T-cell (primary cell): ENCODE measurements at regions not wholly inside any gene's neighbourhood (a gene's known extent, or its start where the extent isn't known, plus 50 kb on each side); places are given as distances from the start of the nearest gene placed in this dataset.

Experiments used
- ATAC-seq, 4 experiments: fragments of 200-7000 bp in 3 of 4; fragments of 150-1000 bp in 1 of 4; cut with Tn5 transposase; replicated peaks in 1 of 4; 1 replicate in 3 of 4; 2 replicates in 1 of 4; pipeline ENCODE4 v1.10.0; 2021; ENCODE audit warnings: moderate library complexity in 3 of 4, mild to moderate bottlenecking in 2 of 4, moderate number of reproducible peaks in 1 of 4
- CTCF ChIA-PET, 2 donors: fragments of 300-600 bp; sonication (Branson Sonifier 250); formaldehyde crosslinking; loops; one replicate each; lab custom pipeline; 2022; ENCODE audit warnings: antibody characterized with exemption in 2 of 2; lab: Charles Lee
- POLR2A ChIA-PET, 2 donors: fragments of 300-600 bp; sonication (Branson Sonifier 250); formaldehyde crosslinking; loops; one replicate each; lab custom pipeline; 2022; ENCODE audit warnings: antibody characterized with exemption in 2 of 2; lab: Charles Lee
- DNase-seq, 35 experiments: peaks; one replicate each; pipeline versions ENCODE4 v3.0.0 to v3.0.0-alpha.2; 2013 to 2023
- H3K27ac ChIP-seq: one replicate; pipeline ENCODE4 v1.5.1; 2013; ENCODE audit warnings: low read length
- H3K27me3 ChIP-seq, 2 experiments: replicated peaks in 1 of 2; 1 replicate in 1 of 2; 2 replicates in 1 of 2; pipeline versions ENCODE4 v1.6.1 to v1.7.0; 2013; ENCODE audit warnings: low read length in 1 of 2, mixed read lengths in 1 of 2; ENCODE audit not compliant: control insufficient read depth in 2 of 2, insufficient read depth in 2 of 2; ENCODE audit errors: extremely low read depth in 1 of 2
- H3K36me3 ChIP-seq, 2 donors: 1 replicate in 1 of 2; 2 replicates in 1 of 2; pipeline versions ENCODE4 v1.6.1 to v1.7.0; 2013; ENCODE audit warnings: low read length in 1 of 2; ENCODE audit not compliant: control insufficient read depth in 2 of 2, insufficient read depth in 1 of 2; ENCODE audit errors: extremely low read depth in 1 of 2
- H3K4me1 ChIP-seq, 2 experiments: 1 replicate in 1 of 2; 2 replicates in 1 of 2; pipeline versions ENCODE4 v1.6.1 to v1.7.0; 2013; ENCODE audit warnings: low read length in 2 of 2, mixed read lengths in 1 of 2; ENCODE audit not compliant: insufficient read depth in 2 of 2, control insufficient read depth in 1 of 2; ENCODE audit errors: extremely low read depth in 1 of 2
- H3K4me3 ChIP-seq, 2 donors: 1 replicate in 1 of 2; 2 replicates in 1 of 2; pipeline versions ENCODE4 v1.5.1 to v1.7.0; 2013; ENCODE audit warnings: mild to moderate bottlenecking in 2 of 2, low read length in 1 of 2, moderate library complexity in 1 of 2; ENCODE audit not compliant: control insufficient read depth in 1 of 2; ENCODE audit errors: extremely low read depth in 1 of 2
- H3K9me3 ChIP-seq: 2 replicates; pipeline ENCODE4 v1.7.0; 2013
- H3K27ac Mint-ChIP-seq, 2 donors: one replicate each; pipeline ENCODE4 v1.8.0; 2020 to 2021; ENCODE audit warnings: mild to moderate bottlenecking in 2 of 2, mixed read lengths in 2 of 2
- H3K27me3 Mint-ChIP-seq, 2 donors: one replicate each; pipeline ENCODE4 v1.8.0; 2021 to 2022; ENCODE audit warnings: mixed read lengths in 2 of 2
- H3K36me3 Mint-ChIP-seq: one replicate; pipeline ENCODE4 v1.8.0; 2021; ENCODE audit warnings: mixed read lengths
- H3K4me1 Mint-ChIP-seq, 3 donors: one replicate each; pipeline ENCODE4 v1.8.0; 2020 to 2022; ENCODE audit warnings: mixed read lengths in 3 of 3, mild to moderate bottlenecking in 1 of 3
- H3K4me3 Mint-ChIP-seq, 3 donors: one replicate each; pipeline ENCODE4 v1.8.0; 2020 to 2022; ENCODE audit warnings: mild to moderate bottlenecking in 3 of 3, mixed read lengths in 3 of 3, moderate library complexity in 3 of 3
- H3K9me3 Mint-ChIP-seq, 3 donors: one replicate each; pipeline ENCODE4 v1.8.0; 2020 to 2022; ENCODE audit warnings: mixed read lengths in 3 of 3
- WGBS: methylation state at CpG from one replicate; pipeline ENCODE4 v1.1.5; 2013; ENCODE audit warnings: missing lambda C conversion rate; ENCODE audit not compliant: insufficient coverage; 5-methylcytosine and 5-hydroxymethylcytosine counted together

DNA sequence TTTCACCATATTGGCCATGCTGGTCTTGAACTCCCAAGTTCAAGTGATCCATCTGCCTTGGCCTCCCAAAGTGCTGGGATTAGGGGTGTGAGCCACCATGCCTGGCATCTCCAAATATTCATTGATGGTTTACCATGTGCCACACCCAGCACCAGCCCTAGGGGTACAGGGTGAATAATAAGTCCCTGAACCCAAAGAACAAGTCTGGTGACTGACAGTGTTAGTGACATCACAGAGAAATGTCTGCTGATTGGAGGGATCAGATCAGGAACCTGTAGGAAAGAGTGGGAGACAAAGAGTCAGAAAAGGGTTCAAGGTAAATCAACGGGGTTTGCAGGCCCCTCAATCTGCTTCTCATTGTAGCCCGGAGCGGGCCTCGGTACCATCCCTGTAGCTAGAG, 118.4 kb upstream of the NABP1 start:
- Histone ChIP-seq H3K9me3 (no peaks in the 10 kb centered on the region), H3K27ac (no peak overlapping the region), H3K4me3 (no peak overlapping the region), H3K27me3 (peaks cover 0 to 5% of the 10 kb centered on the region in 2 experiments), H3K4me1 (no peaks in the 10 kb centered on the region), H3K36me3 (no peaks in the 10 kb centered on the region)
- Mint-ChIP-seq H3K9me3 (no peaks in the 10 kb centered on the region), H3K4me1 (peaks cover 2 to 5% (median 3%) of the 10 kb centered on the region in 3 donors), H3K4me3 (no peak overlapping the region), H3K27me3 (peaks cover 13 to 19% of the 10 kb centered on the region in 2 donors), H3K27ac (no peak overlapping the region), H3K36me3 (no peaks in the 10 kb centered on the region)
- ChIA-PET POLR2A (no interaction called here), CTCF (interaction anchor here (0.7 to 1.4 kb wide), 4 partner anchors 58 to 603 kb away, joined by 3 to 5 read pairs (median 4); no protein-coding TSS in a partner anchor)
- ATAC-seq: no peak
- DNase-seq: no peak
- 80% methylated on average over 1 of the region's 4 CpGs for WGBS

DNA sequence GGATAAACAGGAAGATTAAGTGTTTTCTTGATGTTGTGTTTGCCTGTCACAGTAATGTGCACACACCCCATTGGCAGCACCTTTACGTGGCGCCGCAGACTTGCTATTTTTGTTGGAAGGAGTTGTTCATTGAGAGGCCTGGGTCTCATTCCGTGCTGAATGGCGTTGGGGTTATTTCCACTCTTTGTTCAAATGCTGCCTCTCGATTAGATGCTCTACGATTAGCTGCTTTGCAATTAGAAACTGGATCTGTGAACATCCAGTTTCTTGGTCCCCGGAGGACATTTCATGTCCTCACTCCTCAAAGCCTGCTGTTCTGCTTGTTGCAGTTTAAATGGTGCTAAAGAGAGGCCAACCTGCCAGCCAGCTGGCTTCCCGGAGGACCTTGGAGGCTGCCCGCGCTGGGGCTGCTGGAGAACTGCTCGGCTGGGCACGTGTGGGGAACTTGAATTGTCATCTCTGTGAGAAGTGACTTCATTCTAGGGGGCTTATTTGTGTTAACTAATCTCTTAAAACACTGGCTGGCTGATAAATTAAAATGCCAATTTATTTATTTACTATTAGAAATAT, 117.4 kb upstream of the NABP1 start:
- Histone ChIP-seq H3K27ac (no peak overlapping the region), H3K4me1 (no peaks in the 10 kb centered on the region), H3K36me3 (no peaks in the 10 kb centered on the region), H3K9me3 (no peaks in the 10 kb centered on the region), H3K4me3 (no peak overlapping the region), H3K27me3 (peaks cover 0 to 3% of the 10 kb centered on the region in 2 experiments)
- ChIA-PET CTCF (interaction anchor here in 1 of 2 donors (1.4 kb wide), 1 partner anchor 602 kb away, joined by 4 read pairs; no protein-coding TSS in a partner anchor), POLR2A (interaction anchor here in 1 of 2 donors (0.6 kb wide), 1 partner anchor 12 kb away, joined by 3 read pairs; no protein-coding TSS in a partner anchor)
- Mint-ChIP-seq H3K36me3 (no peaks in the 10 kb centered on the region), H3K9me3 (no peaks in the 10 kb centered on the region), H3K27ac (no peak overlapping the region), H3K4me3 (no peak overlapping the region), H3K4me1 (peaks cover 0 to 3% (median 0%) of the 10 kb centered on the region in 3 donors), H3K27me3 (peaks cover 16 to 24% of the 10 kb centered on the region in 2 donors)
- WGBS: 93% methylated on average over 4 of the region's 13 CpGs
- ATAC-seq (no peak), DNase-seq (no peak)

DNA sequence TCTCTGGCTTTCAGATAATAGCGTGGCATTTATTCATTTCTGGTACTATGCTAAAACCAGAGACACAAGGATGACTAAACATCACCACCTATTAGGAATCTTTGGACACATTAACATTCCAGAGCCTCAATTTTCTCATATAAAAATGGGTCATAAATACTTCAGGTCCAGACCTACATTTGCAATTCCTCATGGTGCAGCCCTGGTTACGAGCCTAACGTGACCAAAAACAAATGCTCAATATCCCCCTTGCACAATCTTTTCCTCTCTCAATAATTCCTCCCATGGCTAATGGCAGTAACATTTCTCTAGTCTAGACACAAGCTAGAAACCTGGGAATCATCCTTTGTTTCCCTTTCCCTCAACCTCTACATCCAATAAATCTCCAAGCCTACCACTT, 112.8 kb upstream of the NABP1 start:
- Mint-ChIP-seq H3K4me1 (peaks cover 4 to 16% (median 5%) of the 10 kb centered on the region in 3 donors), H3K27ac (no peak overlapping the region), H3K36me3 (no peaks in the 10 kb centered on the region), H3K4me3 (no peak overlapping the region), H3K9me3 (no peaks in the 10 kb centered on the region), H3K27me3 (peaks cover 20 to 27% of the 10 kb centered on the region in 2 donors)
- Histone ChIP-seq H3K4me3 (no peak overlapping the region), H3K4me1 (peaks cover 0 to 8% of the 10 kb centered on the region in 2 experiments), H3K36me3 (no peaks in the 10 kb centered on the region), H3K9me3 (no peaks in the 10 kb centered on the region), H3K27ac (no peak overlapping the region), H3K27me3 (peaks cover 0 to 16% of the 10 kb centered on the region in 2 experiments)
- no peak for ATAC-seq
- ChIA-PET CTCF (interaction anchor here (0.6 to 2.9 kb wide), 8 partner anchors 10 to 598 kb away, joined by 4 to 34 read pairs (median 10); no protein-coding TSS in a partner anchor), POLR2A (no interaction called here)
- no peak for DNase-seq
- WGBS: 65% methylated on average over 3 of the region's 3 CpGs

DNA sequence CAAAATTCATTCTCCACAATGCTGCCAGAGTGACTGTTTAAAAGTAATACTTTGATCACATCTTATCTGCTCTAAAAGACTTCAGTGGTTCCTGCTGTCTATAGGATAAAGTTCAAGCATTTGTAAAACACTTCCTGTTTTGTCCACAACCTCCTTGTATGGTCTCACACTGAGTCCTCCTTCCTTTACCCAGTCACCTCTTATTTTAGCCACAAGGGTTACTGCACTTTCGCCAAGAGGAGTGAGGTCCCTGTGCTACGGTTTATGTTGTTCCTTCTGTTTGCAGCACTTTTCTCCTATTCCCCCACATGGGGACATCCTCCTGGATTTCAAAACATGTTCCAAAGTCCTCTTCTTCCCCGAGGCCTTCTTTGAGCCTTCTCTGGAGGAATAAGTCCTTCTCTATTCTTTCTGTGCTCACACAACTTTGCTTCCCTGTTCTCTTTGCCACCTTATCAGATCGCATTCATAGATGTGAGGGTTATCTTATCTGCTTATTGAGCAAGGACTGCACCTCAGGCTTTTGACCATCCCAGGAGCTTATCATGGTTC, 112.2 kb upstream of the NABP1 start:
- peak in 1 of 4 experiments; percentile 24 for ATAC-seq
- no peak overlapping the region for H3K4me3 Mint-ChIP-seq
- H3K27ac Mint-ChIP-seq: no peak overlapping the region
- ChIA-PET CTCF (interaction anchor here (0.6 to 2.9 kb wide), 28 partner anchors 13 to 1991 kb away, joined by 3 to 34 read pairs (median 6); no protein-coding TSS in a partner anchor), POLR2A (interaction anchor here in 1 of 2 donors (0.6 kb wide), 1 partner anchor 109 kb away, joined by 8 read pairs; no protein-coding TSS in a partner anchor)
- Histone ChIP-seq H3K27me3 (peaks cover 0 to 16% of the 10 kb centered on the region in 2 experiments), H3K4me1 (peaks cover 5 to 12% of the 10 kb centered on the region in 2 experiments), H3K9me3 (no peaks in the 10 kb centered on the region), H3K27ac (no peak overlapping the region), H3K4me3 (no peak overlapping the region), H3K36me3 (no peaks in the 10 kb centered on the region)
- DNase-seq: no peak
- peaks cover 10 to 22% (median 11%) of the 10 kb centered on the region in 3 donors for H3K4me1 Mint-ChIP-seq
- WGBS: 88% methylated on average over 2 of the region's 4 CpGs
- no peaks in the 10 kb centered on the region for H3K9me3 Mint-ChIP-seq
- no peaks in the 10 kb centered on the region for H3K36me3 Mint-ChIP-seq
- H3K27me3 Mint-ChIP-seq: peaks cover 20 to 25% of the 10 kb centered on the region in 2 donors

DNA sequence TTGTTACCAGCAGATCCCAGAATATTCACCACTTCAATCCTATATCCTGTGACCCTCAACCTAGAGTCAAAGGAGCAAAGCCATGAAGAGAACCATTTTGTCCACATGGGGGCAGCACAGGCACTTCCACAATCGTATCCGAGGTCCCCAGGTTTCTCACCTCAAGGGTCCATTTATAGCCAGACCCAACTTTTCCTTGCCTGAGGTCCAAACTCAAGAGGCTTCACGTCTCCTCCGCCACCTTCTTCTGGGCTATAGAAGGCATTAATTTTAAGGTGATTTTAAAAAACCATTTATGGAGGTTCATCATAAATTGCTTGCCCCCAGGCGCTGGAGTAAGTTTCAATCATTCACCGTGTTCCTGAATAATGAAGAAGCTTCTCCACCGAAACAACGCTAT, 111.6 kb upstream of the NABP1 start:
- ATAC-seq (peak; percentile 57 to 67 (median 65)), DNase-seq (peak; percentile 7 to 83 (median 55))
- CTCF ChIA-PET: interaction anchor here (0.6 to 2.9 kb wide), 34 partner anchors 8 to 1990 kb away, joined by 3 to 34 read pairs (median 4); no protein-coding TSS in a partner anchor
- WGBS: 6% methylated on average over 2 of the region's 8 CpGs
- Histone ChIP-seq H3K9me3 (no peaks in the 10 kb centered on the region), H3K36me3 (no peaks in the 10 kb centered on the region), H3K4me3 (no peak overlapping the region), H3K4me1 (peaks cover 10 to 16% of the 10 kb centered on the region in 2 experiments), H3K27me3 (peaks cover 0 to 13% of the 10 kb centered on the region in 2 experiments), H3K27ac (no peak overlapping the region)
- POLR2A ChIA-PET: no interaction called here
- Mint-ChIP-seq H3K27me3 (peaks cover 20 to 25% of the 10 kb centered on the region in 2 donors), H3K4me1 (peaks cover 16 to 28% (median 17%) of the 10 kb centered on the region in 3 donors), H3K4me3 (no peak overlapping the region), H3K27ac (no peak overlapping the region), H3K36me3 (no peaks in the 10 kb centered on the region), H3K9me3 (no peaks in the 10 kb centered on the region)

DNA sequence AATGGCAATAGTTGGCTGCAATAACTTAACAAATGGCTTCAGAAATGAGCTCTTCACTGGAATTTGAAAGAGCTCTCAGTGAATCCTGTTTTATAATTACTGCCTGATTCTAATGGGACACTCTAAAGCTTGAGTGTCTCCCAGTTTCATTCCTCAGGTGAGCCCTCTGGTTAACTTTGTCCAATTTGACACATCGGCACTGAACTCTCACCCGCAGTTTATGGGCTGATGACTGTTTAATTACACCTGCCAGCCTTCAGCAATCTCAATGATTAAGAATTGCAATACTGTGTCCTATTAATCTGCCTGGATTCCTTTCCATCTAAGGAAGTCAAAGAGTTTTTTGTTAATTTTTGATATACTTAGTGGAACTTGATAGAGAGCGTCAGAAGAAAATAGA, 110.7 kb upstream of the NABP1 start:
- ChIA-PET POLR2A (interaction anchor here in 1 of 2 donors (0.6 kb wide), 2 partner anchors 19 to 555 kb away, joined by 3 read pairs; no protein-coding TSS in a partner anchor), CTCF (interaction anchor here (0.6 to 2.9 kb wide), 31 partner anchors 9 to 596 kb away, joined by 3 to 34 read pairs (median 4); no protein-coding TSS in a partner anchor)
- WGBS: no CpG with 5 or more reads among the region's 3 CpGs
- H3K36me3 ChIP-seq: no peaks in the 10 kb centered on the region
- no peak for DNase-seq
- peaks cover 10 to 16% of the 10 kb centered on the region in 2 experiments for H3K4me1 ChIP-seq
- no peak for ATAC-seq
- H3K27me3 ChIP-seq: peaks cover 0 to 13% of the 10 kb centered on the region in 2 experiments
- Mint-ChIP-seq H3K4me1 (peaks cover 18 to 34% (median 21%) of the 10 kb centered on the region in 3 donors), H3K27ac (no peak overlapping the region), H3K36me3 (no peaks in the 10 kb centered on the region), H3K4me3 (no peak overlapping the region), H3K9me3 (no peaks in the 10 kb centered on the region), H3K27me3 (peaks cover 20 to 21% of the 10 kb centered on the region in 2 donors)
- no peak overlapping the region for H3K27ac ChIP-seq
- H3K4me3 ChIP-seq: no peak overlapping the region
- no peaks in the 10 kb centered on the region for H3K9me3 ChIP-seq
